OCI-LY7 (cell line): ENCODE measurements at regions not wholly inside any gene's neighbourhood (a gene's known extent, or its start where the extent isn't known, plus 50 kb on each side); places are given as distances from the start of the nearest gene placed in this dataset.

Experiments
- BruUV-seq: library from RNA; stranded (reverse); fragments of 400-500 nt; replicated peaks from 2 replicates; lab custom pipeline; 2021; lab: Mats Ljungman, UMichigan
- CTCF ChIA-PET: fragments of 300-600 bp; sonication (Branson Sonifier 250); formaldehyde crosslinking; loops from one replicate; lab custom pipeline; 2022; ENCODE audit warnings: antibody characterized with exemption; ENCODE audit not compliant: unreplicated experiment; lab: Charles Lee
- POLR2A ChIA-PET: fragments of 300-600 bp; sonication (Branson Sonifier 250); formaldehyde crosslinking; loops from one replicate; lab custom pipeline; 2022; ENCODE audit warnings: antibody characterized with exemption; lab: Charles Lee
- DNase-seq: peaks from one replicate; pipeline ENCODE4 v3.0.0-alpha.2; 2015; ENCODE audit warnings: low spot score
- H2AFZ ChIP-seq: fragments of 200-600 bp; sonication (generic), shearing (Covaris generic); 2 replicates; pipeline ENCODE4 v1.6.1; 2014; ENCODE audit warnings: mild to moderate bottlenecking, antibody characterized with exemption, low read length, moderate library complexity
- H3K27ac ChIP-seq: fragments of 200-600 bp; sonication (generic); 2 replicates; pipeline ENCODE4 v1.5.1; 2014; ENCODE audit warnings: mixed run types, low read depth, mild to moderate bottlenecking, moderate library complexity, low read length, inconsistent platforms; ENCODE audit not compliant: poor library complexity, severe bottlenecking
- H3K36me3 ChIP-seq: fragments of 200-600 bp; sonication (generic); 2 replicates; pipeline ENCODE4 v1.6.1; 2014; ENCODE audit warnings: mild to moderate bottlenecking, antibody characterized with exemption, low read length, moderate library complexity, mixed read lengths; ENCODE audit not compliant: insufficient read depth
- H3K4me1 ChIP-seq: fragments of 200-600 bp; sonication (generic); 2 replicates; pipeline ENCODE4 v1.5.1; 2014; ENCODE audit warnings: mild to moderate bottlenecking, low read length; ENCODE audit not compliant: insufficient read depth, poor library complexity, severe bottlenecking
- H3K4me2 ChIP-seq: fragments of 200-600 bp; sonication (generic); 2 replicates; pipeline ENCODE4 v1.6.1; 2014; ENCODE audit warnings: mild to moderate bottlenecking, low read length
- H3K4me3 ChIP-seq: fragments of 200-600 bp; sonication (generic); 2 replicates; pipeline ENCODE4 v1.5.1; 2014; ENCODE audit warnings: mild to moderate bottlenecking, low read depth, low read length; ENCODE audit not compliant: poor library complexity, severe bottlenecking
- H3K79me2 ChIP-seq: fragments of 200-600 bp; sonication (generic); 2 replicates; pipeline ENCODE4 v1.6.1; 2016; ENCODE audit warnings: low read depth, mild to moderate bottlenecking, low read length, moderate library complexity, mixed read lengths; ENCODE audit not compliant: insufficient read depth
- H3K9me2 ChIP-seq: fragments of 200-600 bp; sonication (generic); 2 replicates; pipeline ENCODE4 v1.6.1; 2016; ENCODE audit warnings: mild to moderate bottlenecking, low read length, mixed read lengths; ENCODE audit not compliant: insufficient read depth
- H3K9me3 ChIP-seq: fragments of 200-600 bp; sonication (generic); 2 replicates; pipeline ENCODE4 v1.6.1; 2014; ENCODE audit warnings: mild to moderate bottlenecking, mixed run types, low read length, mixed read lengths
- H4K20me1 ChIP-seq: fragments of 200-600 bp; sonication (generic); 2 replicates; pipeline ENCODE4 v1.6.1; 2014; ENCODE audit warnings: mild to moderate bottlenecking, antibody characterized with exemption, low read length, moderate library complexity, mixed read lengths; ENCODE audit not compliant: insufficient read depth
- CTCF ChIP-seq: fragments of 200-600 bp; sonication (generic); conservative IDR thresholded peaks from 2 replicates; pipeline ENCODE4 v1.5.1; 2014; ENCODE audit warnings: mild to moderate bottlenecking, antibody characterized with exemption, low read length, moderate library complexity, mixed read lengths
- EZH2phosphoT487 ChIP-seq: fragments of 200-600 bp; sonication (generic); IDR thresholded peaks from 2 replicates; pipeline ENCODE4 v1.6.1; 2018; ENCODE audit warnings: low read depth, borderline replicate concordance, mild to moderate bottlenecking, mixed run types, antibody characterized with exemption, low read length, moderate library complexity, mixed read lengths
- intact Hi-C: fragments of 100-400 bp; cut with micrococcal nuclease; formaldehyde crosslinking; loops from one replicate; pipeline ENCODE4 v1.10.0; 2022; ENCODE audit not compliant: unreplicated experiment

GRCh38 chr14:33859306-33859705 is 91.6 kb downstream of the EGLN3 start:
- no peaks in the 10 kb centered on the region for H3K79me2 ChIP-seq
- H3K27ac ChIP-seq, result no peak overlapping the region
- H3K9me3 ChIP-seq, result no peaks in the 10 kb centered on the region
- ChIA-PET POLR2A (interaction anchor here (1.2 kb wide), 1 partner anchor 16 kb away, joined by 3 read pairs; no protein-coding TSS in a partner anchor), CTCF (no interaction called here)
- no peak overlapping the region for H3K4me2 ChIP-seq
- no peaks in the 10 kb centered on the region for H3K9me2 ChIP-seq
- H2AFZ ChIP-seq, result no peak overlapping the region
- no peaks in the 10 kb centered on the region for H4K20me1 ChIP-seq
- H3K4me1 ChIP-seq, result no peaks in the 10 kb centered on the region
- TF ChIP-seq EZH2phosphoT487 (no peak), CTCF (no peak)
- no peaks in the 10 kb centered on the region for H3K36me3 ChIP-seq
- no peak for DNase-seq
- BruUV-seq, result no TSS peak
- intact Hi-C loops, result no loop called here
- no peak overlapping the region for H3K4me3 ChIP-seq

- BruUV-seq, result no TSS peak
- POLR2A ChIA-PET, result no interaction called here
- no peak overlapping the region for H3K4me3 ChIP-seq
- TF ChIP-seq EZH2phosphoT487 (no peak), CTCF (no peak)
- no peaks in the 10 kb centered on the region for H3K36me3 ChIP-seq
- CTCF ChIA-PET, result no interaction called here
- H4K20me1 ChIP-seq, result no peaks in the 10 kb centered on the region
- no peaks in the 10 kb centered on the region for H3K9me2 ChIP-seq
- no peaks in the 10 kb centered on the region for H3K9me3 ChIP-seq
- no peak overlapping the region for H2AFZ ChIP-seq
- no peaks in the 10 kb centered on the region for H3K4me1 ChIP-seq
- no peak overlapping the region for H3K27ac ChIP-seq
- H3K79me2 ChIP-seq, result no peaks in the 10 kb centered on the region
- DNase-seq, result no peak
- intact Hi-C loops, result no loop called here
- no peak overlapping the region for H3K4me2 ChIP-seq
Observed at GRCh38 chr14:33857650-33858049, 93.2 kb downstream of the EGLN3 start.

DNA sequence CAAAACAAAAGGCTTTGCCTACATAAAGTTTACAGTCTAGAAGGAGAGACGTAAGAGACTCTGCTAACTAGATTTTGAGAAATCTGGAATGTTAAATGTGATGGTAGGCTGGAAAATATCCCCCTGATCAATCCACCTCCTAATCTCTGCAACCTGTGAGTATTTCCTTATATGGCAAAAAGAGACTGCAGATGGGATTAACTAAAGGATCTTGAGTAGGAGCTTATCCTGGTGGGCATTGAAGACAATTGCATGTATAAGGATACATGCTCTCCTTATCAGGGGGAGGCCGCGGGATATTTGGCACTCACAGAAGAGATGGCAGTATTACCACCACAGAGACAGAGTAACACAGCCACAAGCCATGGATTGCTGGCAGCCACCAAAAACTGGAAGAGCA is 95.2 kb downstream of the EGLN3 start:
- Histone ChIP-seq H3K27ac (no peak overlapping the region), H3K4me2 (no peak overlapping the region), H3K79me2 (no peaks in the 10 kb centered on the region), H3K4me1 (no peaks in the 10 kb centered on the region), H3K36me3 (no peaks in the 10 kb centered on the region), H4K20me1 (no peaks in the 10 kb centered on the region), H3K4me3 (no peak overlapping the region), H3K9me2 (no peaks in the 10 kb centered on the region), H2AFZ (no peak overlapping the region), H3K9me3 (no peaks in the 10 kb centered on the region)
- ChIA-PET CTCF (no interaction called here), POLR2A (no interaction called here)
- no peak for TF ChIP-seq EZH2phosphoT487
- no peak for TF ChIP-seq CTCF
- BruUV-seq, result no TSS peak
- DNase-seq, result no peak
- intact Hi-C loops, result no loop called here
